ENCODE measurements at regions not wholly inside any gene's neighbourhood (a gene's known extent, or its start where the extent isn't known, plus 50 kb on each side); places are given as distances from the start of the nearest gene placed in this dataset.

DNA sequence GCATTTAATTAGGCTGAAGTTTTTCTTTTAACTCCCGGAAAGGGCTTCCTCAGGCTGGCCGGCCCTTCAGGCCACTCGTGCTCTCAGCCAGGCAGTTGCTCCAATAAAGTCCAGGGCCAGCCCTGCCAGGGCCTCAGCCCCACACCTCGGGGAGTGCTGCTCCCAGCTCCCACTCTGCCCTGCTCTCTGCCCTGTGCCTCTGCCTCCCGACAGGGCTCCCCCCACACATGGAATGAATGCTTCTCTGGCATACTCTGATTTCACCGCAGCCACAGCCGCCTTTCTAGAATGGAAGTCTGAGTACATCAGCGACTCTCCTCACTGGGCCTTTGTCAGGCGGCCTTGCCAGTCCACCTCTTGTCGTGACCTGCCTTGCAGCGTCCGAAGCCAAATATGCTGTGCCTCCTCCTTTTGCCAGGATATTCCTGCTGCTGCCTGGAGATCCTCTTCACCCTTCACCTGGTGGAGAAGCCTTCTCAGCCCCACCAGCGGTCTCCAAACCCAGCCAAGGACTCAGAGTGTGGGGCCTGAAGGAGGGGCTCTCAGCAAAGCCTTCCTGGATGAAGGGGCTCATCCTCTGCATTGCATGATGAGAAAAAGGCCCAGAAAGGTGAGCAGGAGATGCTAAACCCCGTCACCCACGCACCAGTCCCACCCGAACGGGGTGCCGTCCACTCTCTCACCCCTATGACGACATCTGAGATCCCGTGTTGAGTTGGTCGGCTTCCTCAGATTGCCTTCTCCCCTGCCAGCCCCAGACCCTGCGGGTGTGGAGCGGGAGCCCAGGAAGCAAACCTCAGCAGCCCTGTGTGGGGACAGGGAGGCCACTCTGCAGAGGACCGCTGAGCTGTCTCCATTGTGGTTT is 472.7 kb upstream of the HS6ST1 start:
- TF ChIP-seq, protein P1, sequence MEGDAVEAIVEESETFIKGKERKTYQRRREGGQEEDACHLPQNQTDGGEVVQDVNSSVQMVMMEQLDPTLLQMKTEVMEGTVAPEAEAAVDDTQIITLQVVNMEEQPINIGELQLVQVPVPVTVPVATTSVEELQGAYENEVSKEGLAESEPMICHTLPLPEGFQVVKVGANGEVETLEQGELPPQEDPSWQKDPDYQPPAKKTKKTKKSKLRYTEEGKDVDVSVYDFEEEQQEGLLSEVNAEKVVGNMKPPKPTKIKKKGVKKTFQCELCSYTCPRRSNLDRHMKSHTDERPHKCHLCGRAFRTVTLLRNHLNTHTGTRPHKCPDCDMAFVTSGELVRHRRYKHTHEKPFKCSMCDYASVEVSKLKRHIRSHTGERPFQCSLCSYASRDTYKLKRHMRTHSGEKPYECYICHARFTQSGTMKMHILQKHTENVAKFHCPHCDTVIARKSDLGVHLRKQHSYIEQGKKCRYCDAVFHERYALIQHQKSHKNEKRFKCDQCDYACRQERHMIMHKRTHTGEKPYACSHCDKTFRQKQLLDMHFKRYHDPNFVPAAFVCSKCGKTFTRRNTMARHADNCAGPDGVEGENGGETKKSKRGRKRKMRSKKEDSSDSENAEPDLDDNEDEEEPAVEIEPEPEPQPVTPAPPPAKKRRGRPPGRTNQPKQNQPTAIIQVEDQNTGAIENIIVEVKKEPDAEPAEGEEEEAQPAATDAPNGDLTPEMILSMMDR (IDR thresholded peaks at IDR 0.05): no peak
- no peak for TF ChIP-seq EZH2 (IDR thresholded peaks at IDR 0.05)

Data from neural progenitor cell (in vitro differentiated cells).